Activated CD4-positive, CD25-positive, alpha-beta regulatory T cell (primary cell): ENCODE measurements at regions not wholly inside any gene's neighbourhood (a gene's known extent, or its start where the extent isn't known, plus 50 kb on each side); places are given as distances from the start of the nearest gene placed in this dataset.
A peak's percentile ranks its signal among the peaks of the same experiment; 100 is the strongest.

Experiments
- DNase-seq, 4 experiments: peaks; one replicate each; lab custom pipeline; 2025; lab: John Stamatoyannopoulos, UW

- DNase-seq: no peak
Measured at GRCh38 chr1:5750186-5751162, 241.8 kb downstream of the NPHP4 start.

- DNase-seq: no peak
Measured at GRCh38 chr1:5748286-5749225, 243.7 kb downstream of the NPHP4 start.

- no peak for DNase-seq
Measured at GRCh38 chr1:5747426-5748285, 244.6 kb downstream of the NPHP4 start.

- no peak for DNase-seq
Measured at GRCh38 chr1:5746611-5747425, 245.4 kb downstream of the NPHP4 start.

- peak in 3 of 4 experiments; percentile 4 to 31 (median 10) for DNase-seq
Measured at GRCh38 chr1:5745800-5746610, 246.2 kb downstream of the NPHP4 start.

GRCh38 chr1:5744911-5745799 is 247.1 kb downstream of the NPHP4 start:
- DNase-seq: no peak

- DNase-seq: no peak
Measured at GRCh38 chr1:5744341-5744740, 247.9 kb downstream of the NPHP4 start.

- DNase-seq: no peak
Measured at GRCh38 chr1:5743435-5744095, 248.7 kb downstream of the NPHP4 start.

- DNase-seq: no peak
Measured at GRCh38 chr1:5742801-5743200, 249.4 kb downstream of the NPHP4 start.

GRCh38 chr1:5742032-5742431 is 250.2 kb downstream of the NPHP4 start:
- DNase-seq: no peak

GRCh38 chr1:5740865-5741860 is 251.1 kb downstream of the NPHP4 start:
- DNase-seq: no peak

- DNase-seq: no peak
Measured at GRCh38 chr1:5740450-5740849, 251.8 kb downstream of the NPHP4 start.

- DNase-seq: no peak
Measured at GRCh38 chr1:5739561-5740078, 252.6 kb downstream of the NPHP4 start.

GRCh38 chr1:5738911-5739462 is 253.2 kb downstream of the NPHP4 start:
- DNase-seq: no peak

- DNase-seq: no peak
Measured at GRCh38 chr1:5737081-5737480, 255.1 kb downstream of the NPHP4 start.

- no peak for DNase-seq
Measured at GRCh38 chr1:5734996-5735395, 257.2 kb downstream of the NPHP4 start.
